SK-N-SH (cell line): ENCODE measurements at regions not wholly inside any gene's neighbourhood (a gene's known extent, or its start where the extent isn't known, plus 50 kb on each side); places are given as distances from the start of the nearest gene placed in this dataset.

Experiments used
- CTCF ChIA-PET: fragments of 300-600, 350-600 bp; formaldehyde crosslinking; extraction: SDS; loops from one replicate; lab custom pipeline; 2021; lab: Yijun Ruan, JAX
- POLR2A ChIA-PET: fragments of 350-600 bp; sonication (Branson Sonifier 250); formaldehyde crosslinking; extraction: SDS; loops from one replicate; lab custom pipeline; 2020; ENCODE audit warnings: antibody characterized with exemption, inconsistent platforms; lab: Yijun Ruan, JAX
- DNase-seq: peaks from one replicate; pipeline ENCODE4 v3.0.0; 2012
- H2AFZ ChIP-seq: fragments of 200-600 bp; sonication (generic); 2 replicates; pipeline ENCODE4 v1.8.1; 2016; ENCODE audit warnings: antibody characterized with exemption, mild to moderate bottlenecking, low read depth
- H3F3A ChIP-seq: fragments of 200-600 bp; sonication (generic); replicated peaks from 2 replicates; pipeline ENCODE3; 2016; ENCODE audit warnings: antibody characterized with exemption, mild to moderate bottlenecking; ENCODE audit not compliant: insufficient read depth
- H3K27ac ChIP-seq, 2 experiments: fragments of 200-500 bp in 1 of 2; fragments of 200-600 bp in 1 of 2; sonication (Bioruptor generic) in 1 of 2; sonication (generic), shearing (Covaris generic) in 1 of 2; 2 replicates each; pipeline versions ENCODE4 v1.5.1 to v1.6.1; 2014 to 2016; ENCODE audit warnings: low read depth in 2 of 2, inconsistent platforms in 1 of 2, low read length in 1 of 2, mild to moderate bottlenecking in 1 of 2, mixed read lengths in 1 of 2
- H3K27me3 ChIP-seq: fragments of 200-600 bp; sonication (generic), shearing (Covaris generic); 2 replicates; pipeline ENCODE4 v1.6.1; 2016; ENCODE audit warnings: mixed run types; ENCODE audit not compliant: insufficient read depth
- H3K36me3 ChIP-seq, 2 experiments: fragments of 200-500 bp in 1 of 2; fragments of 200-600 bp in 1 of 2; sonication (Bioruptor generic) in 1 of 2; sonication (generic) in 1 of 2; replicated peaks in 1 of 2; 2 replicates each; pipeline versions ENCODE3 to v1.5.1; 2014 to 2016; ENCODE audit warnings: low read length in 1 of 2, mild to moderate bottlenecking in 1 of 2; ENCODE audit not compliant: insufficient read depth in 2 of 2, control insufficient read depth in 1 of 2
- H3K4me1 ChIP-seq, 2 experiments: fragments of 200-500 bp in 1 of 2; fragments of 200-600 bp in 1 of 2; sonication (Bioruptor generic) in 1 of 2; sonication (generic), shearing (Covaris generic) in 1 of 2; 2 replicates each; pipeline versions ENCODE4 v1.5.1 to v1.6.1; 2014 to 2016; ENCODE audit warnings: low read depth in 1 of 2, low read length in 1 of 2, mixed run types in 1 of 2; ENCODE audit not compliant: insufficient read depth in 2 of 2, control insufficient read depth in 1 of 2
- H3K4me2 ChIP-seq: fragments of 200-600 bp; sonication (generic), shearing (Covaris generic); 2 replicates; pipeline ENCODE4 v1.6.1; 2017; ENCODE audit warnings: mixed run types
- H3K4me3 ChIP-seq, 2 experiments: fragments of 200-500 bp in 1 of 2; fragments of 200-600 bp in 1 of 2; sonication (Bioruptor generic) in 1 of 2; sonication (generic), shearing (Covaris generic) in 1 of 2; 2 replicates each; pipeline versions ENCODE4 v1.5.1 to v1.8.1; 2014 to 2016; ENCODE audit warnings: low read depth in 2 of 2, inconsistent platforms in 1 of 2, low read length in 1 of 2, mild to moderate bottlenecking in 1 of 2, mixed read lengths in 1 of 2, moderate library complexity in 1 of 2
- H3K79me2 ChIP-seq: fragments of 200-600 bp; sonication (generic); 2 replicates; pipeline ENCODE4 v1.8.1; 2017; ENCODE audit warnings: mild to moderate bottlenecking; ENCODE audit not compliant: insufficient read depth
- H3K9ac ChIP-seq: fragments of 200-600 bp; sonication (generic); 2 replicates; pipeline ENCODE4 v1.6.1; 2017; ENCODE audit warnings: mixed run types
- H3K9me2 ChIP-seq: fragments of 200-600 bp; sonication (generic); 2 replicates; pipeline ENCODE4 v1.6.1; 2017; ENCODE audit warnings: mixed run types
- H3K9me3 ChIP-seq: fragments of 200-600 bp; sonication (generic); 2 replicates; pipeline ENCODE4 v1.6.1; 2017; ENCODE audit warnings: mixed run types, mild to moderate bottlenecking, moderate library complexity
- H4K20me1 ChIP-seq: fragments of 200-600 bp; sonication (generic); 2 replicates; pipeline ENCODE4 v1.6.1; 2017; ENCODE audit warnings: mild to moderate bottlenecking, mixed run types; ENCODE audit not compliant: insufficient read depth
- CHD2 ChIP-seq: fragments of 150-350 bp; IDR thresholded peaks from 2 replicates; pipeline ENCODE4 v1.6.1; 2018; ENCODE audit warnings: low read length; ENCODE audit not compliant: partially characterized antibody
- ELF1 ChIP-seq: IDR thresholded peaks from 2 replicates; pipeline ENCODE4 v1.4.0; 2012
- FOXJ3 ChIP-seq: sonication (generic); formaldehyde crosslinking; IDR thresholded peaks from 2 replicates; pipeline ENCODE4 v1.5.1; 2020; ENCODE audit warnings: mild to moderate bottlenecking, missing genetic modification reagents
- GATA2 ChIP-seq: sonication (generic); formaldehyde crosslinking; IDR thresholded peaks from 2 replicates; pipeline ENCODE4 v1.5.0; 2020; ENCODE audit warnings: mild to moderate bottlenecking, missing genetic modification reagents
- JUND ChIP-seq: IDR thresholded peaks from 2 replicates; pipeline ENCODE4 v1.4.0; 2012
- NFIC ChIP-seq: IDR thresholded peaks from 2 replicates; pipeline ENCODE4 v1.4.0; 2012; ENCODE audit warnings: borderline replicate concordance
- PBX3 ChIP-seq: IDR thresholded peaks from 2 replicates; pipeline ENCODE4; 2012
- REST ChIP-seq: IDR thresholded peaks from 2 replicates; pipeline ENCODE4 v1.6.1; 2012; ENCODE audit warnings: mild to moderate bottlenecking, low read depth, low read length, moderate library complexity
- RXRA ChIP-seq: IDR thresholded peaks from 2 replicates; pipeline ENCODE4 v1.4.0; 2012; ENCODE audit warnings: low read depth, mild to moderate bottlenecking, borderline replicate concordance
- SMC3 ChIP-seq: IDR thresholded peaks from 2 replicates; pipeline ENCODE4 v1.6.1; 2012; ENCODE audit warnings: low read depth, low read length, improper control_type of control experiment
- WGBS: methylation state at CpG from one replicate; pipeline ENCODE4 v1.1.6; 2017; ENCODE audit warnings: low lambda C conversion rate; 5-methylcytosine and 5-hydroxymethylcytosine counted together
- TF ChIP-seq, protein P1 (sequence below): IDR thresholded peaks from 2 replicates; pipeline ENCODE4 v1.4.0; 2012; ENCODE audit warnings: low read depth, borderline replicate concordance
- TF ChIP-seq, protein P2 (sequence below): IDR thresholded peaks from 2 replicates; pipeline ENCODE4 v1.4.0; 2012; ENCODE audit warnings: low read depth, borderline replicate concordance
- TF ChIP-seq, protein P3 (sequence below): fragments of 150-350 bp; IDR thresholded peaks from 2 replicates; pipeline ENCODE4 v1.6.1; 2017; ENCODE audit warnings: antibody characterized with exemption, low read length, low read depth, borderline replicate concordance

DNA sequence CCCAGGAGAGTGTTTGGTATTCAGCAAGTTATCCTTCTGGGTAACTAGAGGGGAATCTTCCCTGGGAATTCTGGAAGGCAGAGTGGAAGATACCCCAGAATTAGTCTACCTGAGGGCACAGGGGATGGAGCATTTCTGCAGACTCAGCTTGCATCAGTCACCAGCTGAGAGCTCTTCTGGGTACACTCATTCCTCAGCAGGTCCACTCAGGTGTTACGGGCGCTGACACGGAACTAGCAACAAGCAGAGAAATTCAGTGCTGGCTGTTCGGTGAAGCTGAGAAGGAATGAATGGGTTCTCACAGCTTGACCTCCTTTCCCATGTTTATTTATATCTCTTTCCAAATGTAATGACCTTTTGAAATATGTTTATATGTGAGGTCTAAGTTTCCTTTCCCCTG is 106.0 kb upstream of the PNPLA4 start:
- no peaks in the 10 kb centered on the region for H3K4me1 ChIP-seq
- H3K27me3 ChIP-seq = no peaks in the 10 kb centered on the region
- 40% methylated on average over 4 of the region's 4 CpGs for WGBS
- TF ChIP-seq NFIC (no peak), FOXJ3 (CRISPR knock-in tag) (no peak), RXRA (no peak), JUND (no peak), CHD2 (no peak), PBX3 (no peak), SMC3 (no peak), ELF1 (no peak), GATA2 (no peak), REST (no peak)
- TF ChIP-seq, protein P1, sequence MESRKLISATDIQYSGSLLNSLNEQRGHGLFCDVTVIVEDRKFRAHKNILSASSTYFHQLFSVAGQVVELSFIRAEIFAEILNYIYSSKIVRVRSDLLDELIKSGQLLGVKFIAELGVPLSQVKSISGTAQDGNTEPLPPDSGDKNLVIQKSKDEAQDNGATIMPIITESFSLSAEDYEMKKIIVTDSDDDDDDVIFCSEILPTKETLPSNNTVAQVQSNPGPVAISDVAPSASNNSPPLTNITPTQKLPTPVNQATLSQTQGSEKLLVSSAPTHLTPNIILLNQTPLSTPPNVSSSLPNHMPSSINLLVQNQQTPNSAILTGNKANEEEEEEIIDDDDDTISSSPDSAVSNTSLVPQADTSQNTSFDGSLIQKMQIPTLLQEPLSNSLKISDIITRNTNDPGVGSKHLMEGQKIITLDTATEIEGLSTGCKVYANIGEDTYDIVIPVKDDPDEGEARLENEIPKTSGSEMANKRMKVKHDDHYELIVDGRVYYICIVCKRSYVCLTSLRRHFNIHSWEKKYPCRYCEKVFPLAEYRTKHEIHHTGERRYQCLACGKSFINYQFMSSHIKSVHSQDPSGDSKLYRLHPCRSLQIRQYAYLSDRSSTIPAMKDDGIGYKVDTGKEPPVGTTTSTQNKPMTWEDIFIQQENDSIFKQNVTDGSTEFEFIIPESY = no peak
- TF ChIP-seq, protein P2, sequence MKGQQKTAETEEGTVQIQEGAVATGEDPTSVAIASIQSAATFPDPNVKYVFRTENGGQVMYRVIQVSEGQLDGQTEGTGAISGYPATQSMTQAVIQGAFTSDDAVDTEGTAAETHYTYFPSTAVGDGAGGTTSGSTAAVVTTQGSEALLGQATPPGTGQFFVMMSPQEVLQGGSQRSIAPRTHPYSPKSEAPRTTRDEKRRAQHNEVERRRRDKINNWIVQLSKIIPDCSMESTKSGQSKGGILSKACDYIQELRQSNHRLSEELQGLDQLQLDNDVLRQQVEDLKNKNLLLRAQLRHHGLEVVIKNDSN = no peak
- TF ChIP-seq, protein P3, sequence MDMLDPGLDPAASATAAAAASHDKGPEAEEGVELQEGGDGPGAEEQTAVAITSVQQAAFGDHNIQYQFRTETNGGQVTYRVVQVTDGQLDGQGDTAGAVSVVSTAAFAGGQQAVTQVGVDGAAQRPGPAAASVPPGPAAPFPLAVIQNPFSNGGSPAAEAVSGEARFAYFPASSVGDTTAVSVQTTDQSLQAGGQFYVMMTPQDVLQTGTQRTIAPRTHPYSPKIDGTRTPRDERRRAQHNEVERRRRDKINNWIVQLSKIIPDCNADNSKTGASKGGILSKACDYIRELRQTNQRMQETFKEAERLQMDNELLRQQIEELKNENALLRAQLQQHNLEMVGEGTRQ = no peak
- H3K4me3 ChIP-seq = no peak overlapping the region
- no peaks in the 10 kb centered on the region for H3K79me2 ChIP-seq
- no peak overlapping the region for H2AFZ ChIP-seq
- H3K36me3 ChIP-seq = no peaks in the 10 kb centered on the region
- no peaks in the 10 kb centered on the region for H3K9me2 ChIP-seq
- no peak overlapping the region for H3K27ac ChIP-seq
- no peaks in the 10 kb centered on the region for H3K9me3 ChIP-seq
- CTCF ChIA-PET = no interaction called here
- H4K20me1 ChIP-seq = no peaks in the 10 kb centered on the region
- POLR2A ChIA-PET = no interaction called here
- no peak for DNase-seq
- no peaks in the 10 kb centered on the region for H3F3A ChIP-seq
- H3K9ac ChIP-seq = no peak overlapping the region
- H3K4me2 ChIP-seq = no peak overlapping the region
